ENCODE measurements at regions not wholly inside any gene's neighbourhood (a gene's known extent, or its start where the extent isn't known, plus 50 kb on each side); places are given as distances from the start of the nearest gene placed in this dataset.

GRCh38 chr5:30997681-30998080 is 195.8 kb upstream of the CDH6 start:
- TF ChIP-seq CTCF (conservative IDR thresholded peaks at IDR 0.05) = no peak
- H3T11ph ChIP-seq (ENCODE audit: low read length) = no peak overlapping the region

More at GRCh38 chr5:30997681-30998080, 195.8 kb upstream of the CDH6 start:
- Histone ChIP-seq H4K5ac (ENCODE audit: insufficient read length, low read depth, low read length) (no peak overlapping the region), H3K79me1 (ENCODE audit: insufficient read depth, low read depth, low read length, poor library complexity, severe bottlenecking) (no peaks in the 10 kb centered on the region), H3K27me3 (ENCODE audit: insufficient read depth, low read length) (no peaks in the 10 kb centered on the region), H4K91ac (ENCODE audit: insufficient read length, low read depth, low read length) (no peak overlapping the region), H2AFZ (ENCODE audit: low read length) (no peak overlapping the region), H3K23ac (ENCODE audit: insufficient read length, low read depth, low read length) (no peak overlapping the region), H3K18ac (ENCODE audit: insufficient read length, low read depth, low read length) (no peak overlapping the region), H2BK5ac (ENCODE audit: insufficient read length, low read length) (no peak overlapping the region), H3K4ac (ENCODE audit: low read depth, low read length) (no peak overlapping the region), H2AK5ac (ENCODE audit: insufficient read length, low read length) (no peak overlapping the region), H4K8ac (replicated peaks; ENCODE audit: insufficient read length, low read depth, low read length) (no peak overlapping the region), H4K20me1 (ENCODE audit: control insufficient read depth, insufficient read depth, insufficient read length) (no peaks in the 10 kb centered on the region), H3K56ac (ENCODE audit: insufficient read length, low read depth, low read length) (no peak overlapping the region), H3K4me2 (ENCODE audit: insufficient read depth, insufficient read length, low read length) (no peak overlapping the region), H2BK20ac (ENCODE audit: low read depth, low read length, poor library complexity, severe bottlenecking) (no peak overlapping the region), H3K9ac (ENCODE audit: extremely low read depth, insufficient read length, low read length) (no peak overlapping the region), H3K4me1 (ENCODE audit: insufficient read depth, low read length) (peaks cover 3% of the 10 kb centered on the region; the same call in 1 of the 2 replicates), H3K27ac (ENCODE audit: insufficient read length, low read depth, low read length) (no peak overlapping the region), H3K14ac (ENCODE audit: insufficient read depth, low read length) (no peak overlapping the region), H3K23me2 (ENCODE audit: insufficient read length, low read depth, low read length, poor library complexity, severe bottlenecking) (no peaks in the 10 kb centered on the region), H3K9me3 (ENCODE audit: control insufficient read depth, low read depth, low read length) (no peaks in the 10 kb centered on the region), H2BK12ac (ENCODE audit: insufficient read length, low read depth, low read length) (no peak overlapping the region), H3K79me2 (ENCODE audit: insufficient read depth, low read length) (no peaks in the 10 kb centered on the region), H2BK120ac (ENCODE audit: low read depth, low read length, poor library complexity, severe bottlenecking) (no peak overlapping the region), H2BK15ac (ENCODE audit: low read depth, low read length) (no peak overlapping the region)
- no CpG with 5 or more reads among the region's 1 CpG for WGBS (ENCODE audit: extremely low coverage, insufficient read length, low lambda C conversion rate)
- no peak overlapping the region for H3K27ac Mint-ChIP-seq
- H3K27me3 Mint-ChIP-seq (ENCODE audit: low read depth) = no peaks in the 10 kb centered on the region
- H3K4me1 Mint-ChIP-seq = peaks cover 14 to 17% of the 10 kb centered on the region in 2 experiments
- no peaks in the 10 kb centered on the region; a peak in 1 of 7 replicates for H3K36me3 Mint-ChIP-seq (ENCODE audit: insufficient read depth in 1 of 3, low read depth in 3 of 3)
- H3K4me3 Mint-ChIP-seq = no peak overlapping the region
- no peaks in the 10 kb centered on the region; a peak in 1 of 5 replicates for H3K9me3 Mint-ChIP-seq
- no peak for DNase-seq

Data from H9 (cell line).